ENCODE measurements at regions not wholly inside any gene's neighbourhood (a gene's known extent, or its start where the extent isn't known, plus 50 kb on each side); places are given as distances from the start of the nearest gene placed in this dataset.
"Not testable (repeated sequence)": the region's sequence is repeated elsewhere in the genome, so short reads cannot be mapped to it uniquely, and the experiment has no call there.

DNA sequence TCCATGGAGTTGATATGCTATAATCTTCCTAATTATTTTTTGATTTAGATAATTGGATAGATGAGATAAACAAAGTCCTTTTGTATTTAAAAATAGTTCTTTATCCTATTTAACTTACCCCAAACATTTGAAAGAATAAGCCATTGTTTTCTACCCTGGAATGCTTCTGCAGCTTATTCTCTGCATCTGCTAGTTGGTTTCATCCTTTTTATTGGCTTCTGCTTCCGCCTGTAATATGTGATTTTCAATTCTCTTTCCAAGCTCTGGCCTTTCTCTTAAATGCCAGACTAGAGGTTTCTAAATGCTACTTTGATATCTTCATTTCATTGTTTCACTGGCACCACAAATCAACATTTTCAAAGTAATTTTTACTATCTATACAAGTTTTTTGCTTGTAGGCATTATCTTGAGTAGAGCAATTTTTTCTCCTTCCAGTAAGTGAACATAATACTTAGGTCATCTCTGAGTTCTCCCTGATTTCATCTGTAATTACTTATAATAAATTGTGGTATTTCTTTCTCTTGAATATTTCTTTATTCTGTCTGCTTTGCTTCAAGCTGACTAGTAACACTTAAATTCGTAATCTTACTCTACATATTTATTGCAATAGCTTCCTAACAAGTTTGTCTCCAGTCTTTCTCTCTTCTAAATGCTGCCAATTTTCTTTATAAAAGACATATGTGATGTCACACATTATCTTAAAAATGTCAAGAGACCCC, 958.4 kb downstream of the SLC6A15 start:
- ChIA-PET POLR2A (no interaction called here), CTCF (no interaction called here)
- no peak for DNase-seq (ENCODE audit: extremely low spot score)
- no peak for TF ChIP-seq FOXM1 (IDR thresholded peaks at IDR 0.05; ENCODE audit: borderline replicate concordance)
- no peak for TF ChIP-seq TARDBP (IDR thresholded peaks at IDR 0.05)
- TF ChIP-seq ARNT (IDR thresholded peaks at IDR 0.05) = no peak
- no peak for TF ChIP-seq HDGF (IDR thresholded peaks at IDR 0.05; ENCODE audit: borderline replicate concordance)
- TF ChIP-seq L3MBTL2 (conservative IDR thresholded peaks at IDR 0.05) = no peak
- no peak for TF ChIP-seq PKNOX1 (IDR thresholded peaks at IDR 0.05)
- TF ChIP-seq LEF1 (IDR thresholded peaks at IDR 0.05; ENCODE audit: borderline replicate concordance) = no peak
- no peak for TF ChIP-seq NFRKB (IDR thresholded peaks at IDR 0.05)
- TF ChIP-seq FOXK2 (IDR thresholded peaks at IDR 0.05) = no peak
- no peak for TF ChIP-seq SP1 (IDR thresholded peaks at IDR 0.05)
- TF ChIP-seq BHLHE40 (IDR thresholded peaks at IDR 0.05; ENCODE audit: borderline replicate concordance) = no peak
- TF ChIP-seq SUZ12 (IDR thresholded peaks at IDR 0.05) = no peak
- no peak for TF ChIP-seq ZNF384 (IDR thresholded peaks at IDR 0.05)
- no peak for TF ChIP-seq FOXA1 (IDR thresholded peaks at IDR 0.05)
- no peak for TF ChIP-seq CTBP1 (IDR thresholded peaks at IDR 0.05; ENCODE audit: borderline replicate concordance)
- TF ChIP-seq ELF4 (IDR thresholded peaks at IDR 0.05) = no peak

- no peak for TF ChIP-seq ZNF384 (IDR thresholded peaks at IDR 0.05)
- no peak for TF ChIP-seq HDGF (IDR thresholded peaks at IDR 0.05; ENCODE audit: borderline replicate concordance)
- no peak for TF ChIP-seq FOXA1 (IDR thresholded peaks at IDR 0.05)
- TF ChIP-seq ELF4 (IDR thresholded peaks at IDR 0.05) = no peak
- TF ChIP-seq NFRKB (IDR thresholded peaks at IDR 0.05) = no peak
- TF ChIP-seq SP1 (IDR thresholded peaks at IDR 0.05) = no peak
- no peak for TF ChIP-seq SUZ12 (IDR thresholded peaks at IDR 0.05)
- TF ChIP-seq L3MBTL2 (conservative IDR thresholded peaks at IDR 0.05) = no peak
- no peak for TF ChIP-seq BHLHE40 (IDR thresholded peaks at IDR 0.05; ENCODE audit: borderline replicate concordance)
- no peak for TF ChIP-seq FOXK2 (IDR thresholded peaks at IDR 0.05)
- TF ChIP-seq FOXM1 (IDR thresholded peaks at IDR 0.05; ENCODE audit: borderline replicate concordance) = no peak
- TF ChIP-seq ARNT (IDR thresholded peaks at IDR 0.05) = no peak
- no peak for TF ChIP-seq CTBP1 (IDR thresholded peaks at IDR 0.05; ENCODE audit: borderline replicate concordance)
- TF ChIP-seq LEF1 (IDR thresholded peaks at IDR 0.05; ENCODE audit: borderline replicate concordance) = no peak
- no peak for TF ChIP-seq TARDBP (IDR thresholded peaks at IDR 0.05)
- TF ChIP-seq PKNOX1 (IDR thresholded peaks at IDR 0.05) = no peak
- no peak for DNase-seq (ENCODE audit: extremely low spot score)
- ChIA-PET POLR2A (no interaction called here), CTCF (no interaction called here)
Measured at GRCh38 chr12:83945871-83946270, 966.7 kb downstream of the SLC6A15 start.

DNA sequence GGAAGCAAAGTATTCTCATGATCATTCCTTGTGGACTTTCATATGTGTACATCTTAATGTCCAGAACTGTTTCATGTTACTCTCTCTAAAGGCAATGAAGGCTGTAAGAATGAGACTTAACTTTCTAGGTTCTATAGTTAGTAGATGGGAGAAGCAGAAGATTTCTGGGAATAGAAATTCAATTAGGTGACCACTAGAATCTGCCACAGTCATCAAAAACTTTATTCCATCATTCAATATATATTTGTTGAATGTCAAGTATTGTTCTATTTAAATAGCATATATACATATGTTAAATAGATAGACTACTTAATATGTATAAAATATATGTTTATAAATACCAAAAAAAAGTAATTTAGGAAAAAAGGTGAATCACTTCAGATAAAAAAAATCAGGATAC, 972.9 kb downstream of the SLC6A15 start:
- ChIA-PET CTCF (no interaction called here), POLR2A (no interaction called here)

GRCh38 chr12:83933615-83934014, 979.0 kb downstream of the SLC6A15 start:
- no peak for DNase-seq (ENCODE audit: extremely low spot score)
- POLR2A ChIA-PET = no interaction called here
- CTCF ChIA-PET = no interaction called here
- TF ChIP-seq HDGF (IDR thresholded peaks at IDR 0.05; ENCODE audit: borderline replicate concordance) (no peak), TARDBP (IDR thresholded peaks at IDR 0.05) (no peak), CTBP1 (IDR thresholded peaks at IDR 0.05; ENCODE audit: borderline replicate concordance) (no peak)

More for the DNA sequence above, 972.9 kb downstream of the SLC6A15 start:
- TF ChIP-seq FOXA1 (IDR thresholded peaks at IDR 0.05) (no peak), BHLHE40 (IDR thresholded peaks at IDR 0.05; ENCODE audit: borderline replicate concordance) (no peak), LEF1 (IDR thresholded peaks at IDR 0.05; ENCODE audit: borderline replicate concordance) (no peak), CTBP1 (IDR thresholded peaks at IDR 0.05; ENCODE audit: borderline replicate concordance) (no peak), ZNF384 (IDR thresholded peaks at IDR 0.05) (no peak), FOXK2 (IDR thresholded peaks at IDR 0.05) (no peak), SP1 (IDR thresholded peaks at IDR 0.05) (no peak)
- no peak for DNase-seq (ENCODE audit: extremely low spot score)

- CTCF ChIA-PET = no interaction called here
- POLR2A ChIA-PET = no interaction called here
- TF ChIP-seq TARDBP (IDR thresholded peaks at IDR 0.05) = no peak
- TF ChIP-seq CTBP1 (IDR thresholded peaks at IDR 0.05; ENCODE audit: borderline replicate concordance) = no peak
- no peak for TF ChIP-seq HDGF (IDR thresholded peaks at IDR 0.05; ENCODE audit: borderline replicate concordance)
- no peak for TF ChIP-seq ARNT (IDR thresholded peaks at IDR 0.05)
- no peak for DNase-seq (ENCODE audit: extremely low spot score)
Measured at GRCh38 chr12:83932011-83932410, 980.6 kb downstream of the SLC6A15 start.

- POLR2A ChIA-PET = no interaction called here
- no peak for TF ChIP-seq SUZ12 (IDR thresholded peaks at IDR 0.05)
- CTCF ChIA-PET = no interaction called here
- no peak for DNase-seq (ENCODE audit: extremely low spot score)
Measured at GRCh38 chr12:83931451-83931850, 981.1 kb downstream of the SLC6A15 start.

- DNase-seq (ENCODE audit: extremely low spot score); POLR2A ChIA-PET; CTCF ChIA-PET: not testable (repeated sequence)
Measured at GRCh38 chr12:83929792-83930191, 982.8 kb downstream of the SLC6A15 start.
